H1 (cell line): ENCODE measurements at regions not wholly inside any gene's neighbourhood (a gene's known extent, or its start where the extent isn't known, plus 50 kb on each side); places are given as distances from the start of the nearest gene placed in this dataset.

Source experiments
- CTCF ChIA-PET: fragments of 300-600 bp; sonication (Branson Sonifier 250); formaldehyde crosslinking; loops from one replicate; lab custom pipeline; 2021; ENCODE audit not compliant: partially characterized antibody; lab: Charles Lee
- POLR2A ChIA-PET: fragments of 300-600 bp; sonication (Branson Sonifier 250); formaldehyde crosslinking; loops from one replicate; lab custom pipeline; 2021; ENCODE audit warnings: inconsistent platforms; ENCODE audit not compliant: partially characterized antibody; lab: Charles Lee
- DNase-seq, 2 experiments: peaks; one replicate each; pipeline versions ENCODE4 v3.0.0 to v3.0.0-alpha.2; 2010 to 2022; ENCODE audit warnings: low spot score in 2 of 2, low read depth in 1 of 2, mixed read lengths in 1 of 2
- FAIRE-seq: peaks from 2 replicates; lab custom pipeline; 2011; peaks lifted over from hg19 to GRCh38; lab: Jason Lieb, UNC
- H2AFZ ChIP-seq: 2 replicates; pipeline ENCODE4 v1.8.1; 2012; ENCODE audit warnings: low read length, inconsistent platforms
- H2AK5ac ChIP-seq: 2 replicates; pipeline ENCODE4 v1.6.1; 2013; ENCODE audit warnings: low read depth, low read length
- H2BK120ac ChIP-seq: replicated peaks from 2 replicates; pipeline ENCODE3; 2013; ENCODE audit warnings: low read depth, low read length, inconsistent platforms
- H2BK12ac ChIP-seq: 2 replicates; pipeline ENCODE4 v1.6.1; 2013; ENCODE audit warnings: low read depth, low read length
- H2BK15ac ChIP-seq: 2 replicates; pipeline ENCODE4 v1.6.1; 2013; ENCODE audit warnings: low read length
- H2BK20ac ChIP-seq: 2 replicates; pipeline ENCODE4 v1.6.1; 2013; ENCODE audit warnings: low read length
- H2BK5ac ChIP-seq: 2 replicates; pipeline ENCODE4 v1.6.1; 2013; ENCODE audit warnings: low read depth, low read length
- H3K14ac ChIP-seq: 2 replicates; pipeline ENCODE4 v1.6.1; 2013; ENCODE audit warnings: inconsistent platforms; ENCODE audit not compliant: insufficient read length
- H3K18ac ChIP-seq: 2 replicates; pipeline ENCODE4 v1.6.1; 2013; ENCODE audit warnings: low read length; ENCODE audit errors: extremely low read depth
- H3K23ac ChIP-seq: 2 replicates; pipeline ENCODE4 v1.6.1; 2013; ENCODE audit warnings: inconsistent platforms; ENCODE audit not compliant: insufficient read length
- H3K23me2 ChIP-seq: 2 replicates; pipeline ENCODE4 v1.6.1; 2013; ENCODE audit warnings: low read depth, low read length
- H3K27ac ChIP-seq: 2 replicates; pipeline ENCODE4 v1.6.1; 2011; ENCODE audit warnings: low read depth, low read length, inconsistent platforms
- H3K27me3 ChIP-seq, 4 experiments: replicated peaks in 1 of 4; 1 replicate in 1 of 4; 2 replicates in 3 of 4; pipeline versions ENCODE4 v1.6.1 to v1.8.1; 2011 to 2013; ENCODE audit warnings: low read length in 3 of 4, mild to moderate bottlenecking in 3 of 4, inconsistent platforms in 2 of 4, mixed read lengths in 2 of 4, moderate library complexity in 1 of 4; ENCODE audit not compliant: control insufficient read depth in 3 of 4, insufficient read depth in 3 of 4; ENCODE audit errors: extremely low read depth in 1 of 4
- H3K36me3 ChIP-seq, 4 experiments: 2 replicates each; pipeline versions ENCODE4 v1.6.1 to v1.8.1; 2011 to 2013; ENCODE audit warnings: mild to moderate bottlenecking in 4 of 4, low read length in 3 of 4, moderate library complexity in 2 of 4, control low read depth in 1 of 4, inconsistent platforms in 1 of 4; ENCODE audit not compliant: insufficient read depth in 4 of 4, control insufficient read depth in 2 of 4
- H3K4ac ChIP-seq: replicated peaks from 2 replicates; pipeline ENCODE3; 2013; ENCODE audit warnings: low read length, low read depth, mixed read lengths, inconsistent platforms; ENCODE audit not compliant: insufficient read length
- H3K4me1 ChIP-seq, 4 experiments: replicated peaks in 1 of 4; 1 replicate in 1 of 4; 2 replicates in 3 of 4; pipeline versions ENCODE4 v1.6.1 to v1.8.1; 2011 to 2013; ENCODE audit warnings: low read length in 3 of 4, inconsistent platforms in 2 of 4, mixed read lengths in 1 of 4; ENCODE audit not compliant: insufficient read depth in 4 of 4, control insufficient read depth in 3 of 4
- H3K4me2 ChIP-seq, 2 experiments: 2 replicates each; pipeline versions ENCODE4 v1.6.1 to v1.8.1; 2011 to 2013; ENCODE audit warnings: low read depth in 2 of 2, low read length in 2 of 2, control low read depth in 1 of 2, inconsistent platforms in 1 of 2, mild to moderate bottlenecking in 1 of 2; ENCODE audit not compliant: insufficient read depth in 1 of 2
- H3K4me3 ChIP-seq, 4 experiments: fragments of 200-600, 300-600 bp in 1 of 4; sonication (generic), shearing (Covaris generic), sonication (Bioruptor Twin) in 1 of 4; 2 replicates each; pipeline versions ENCODE4 v1.5.1 to v1.8.1; 2011 to 2016; ENCODE audit warnings: low read length in 4 of 4, low read depth in 3 of 4, control low read depth in 2 of 4, inconsistent platforms in 2 of 4, mild to moderate bottlenecking in 2 of 4, mixed read lengths in 1 of 4, moderate library complexity in 1 of 4; ENCODE audit not compliant: insufficient read depth in 2 of 4; ENCODE audit errors: extremely low read depth in 1 of 4
- H3K56ac ChIP-seq: replicated peaks from 2 replicates; pipeline ENCODE3; 2013; ENCODE audit warnings: low read depth, mild to moderate bottlenecking, mixed read lengths, low read length, inconsistent platforms; ENCODE audit not compliant: insufficient read length
- H3K79me1 ChIP-seq: 2 replicates; pipeline ENCODE4 v1.6.1; 2013; ENCODE audit warnings: low read depth, low read length, control low read depth
- H3K79me2 ChIP-seq, 2 experiments: 2 replicates each; pipeline versions ENCODE4 v1.6.1 to v1.8.1; 2012 to 2013; ENCODE audit warnings: low read length in 2 of 2, mild to moderate bottlenecking in 2 of 2, inconsistent platforms in 1 of 2; ENCODE audit not compliant: insufficient read depth in 2 of 2, control insufficient read depth in 1 of 2
- H3K9ac ChIP-seq, 4 experiments: replicated peaks in 1 of 4; 1 replicate in 1 of 4; 2 replicates in 3 of 4; pipeline versions ENCODE4 v1.6.1 to v1.8.1; 2011 to 2013; ENCODE audit warnings: low read depth in 3 of 4, low read length in 3 of 4, control low read depth in 2 of 4, mild to moderate bottlenecking in 2 of 4, moderate library complexity in 2 of 4, inconsistent platforms in 1 of 4; ENCODE audit errors: extremely low read depth in 1 of 4
- H3K9me3 ChIP-seq, 2 experiments: 2 replicates each; pipeline versions ENCODE4 v1.6.1 to v1.8.1; 2012 to 2013; ENCODE audit warnings: mild to moderate bottlenecking in 2 of 2, moderate library complexity in 2 of 2, control low read depth in 1 of 2, inconsistent platforms in 1 of 2, low read depth in 1 of 2, low read length in 1 of 2, mixed read lengths in 1 of 2; ENCODE audit not compliant: insufficient read depth in 2 of 2
- H4K20me1 ChIP-seq, 2 experiments: replicated peaks in 1 of 2; 2 replicates each; pipeline versions ENCODE3 to v1.8.1; 2011 to 2013; ENCODE audit warnings: inconsistent platforms in 2 of 2, low read length in 2 of 2, mild to moderate bottlenecking in 1 of 2; ENCODE audit not compliant: insufficient read depth in 2 of 2, control insufficient read depth in 1 of 2
- H4K5ac ChIP-seq: 2 replicates; pipeline ENCODE4 v1.6.1; 2013; ENCODE audit warnings: low read length, low read depth, mixed read lengths, inconsistent platforms; ENCODE audit not compliant: insufficient read length
- H4K8ac ChIP-seq: 2 replicates; pipeline ENCODE4 v1.8.0; 2013; ENCODE audit warnings: mild to moderate bottlenecking, moderate library complexity, low read length, inconsistent platforms; ENCODE audit not compliant: insufficient read depth; ENCODE audit errors: extremely low read depth
- H4K91ac ChIP-seq: replicated peaks from 2 replicates; pipeline ENCODE3; 2013; ENCODE audit warnings: low read length, mixed read lengths, inconsistent platforms; ENCODE audit not compliant: insufficient read length
- BRCA1 ChIP-seq: IDR thresholded peaks from 2 replicates; pipeline ENCODE4 v1.6.1; 2012; ENCODE audit warnings: low read depth, low read length, improper control_type of control experiment
- CBX5 ChIP-seq: fragments of 300-800, 300-1000 bp; sonication (generic); IDR thresholded peaks from 2 replicates; pipeline ENCODE4 v1.7.1; 2016; ENCODE audit warnings: antibody characterized with exemption, low read length, low read depth
- CBX8 ChIP-seq: fragments of 300-800, 300-1000 bp; sonication (generic); IDR thresholded peaks from 2 replicates; pipeline ENCODE4 v1.7.1; 2016; ENCODE audit warnings: low read depth, low read length, borderline replicate concordance
- CEBPB ChIP-seq: IDR thresholded peaks from 2 replicates; pipeline ENCODE4 v1.6.1; 2012; ENCODE audit warnings: low read depth, low read length
- FOSL1 ChIP-seq: IDR thresholded peaks from 2 replicates; pipeline ENCODE4 v1.6.1; 2011; ENCODE audit warnings: mild to moderate bottlenecking, low read depth, low read length, moderate library complexity; ENCODE audit not compliant: insufficient read depth
- HDAC6 ChIP-seq: IDR thresholded peaks from one replicate; pipeline ENCODE4 v1.7.1; 2012; ENCODE audit warnings: low read depth, mild to moderate bottlenecking, inconsistent platforms, low read length, moderate library complexity
- JUN ChIP-seq: IDR thresholded peaks from 2 replicates; pipeline ENCODE4 v1.6.1; 2011; ENCODE audit warnings: low read depth, mild to moderate bottlenecking, improper control_type of control experiment, low read length
- NRF1 ChIP-seq: IDR thresholded peaks from 2 replicates; pipeline ENCODE4 v1.6.1; 2011; ENCODE audit warnings: mild to moderate bottlenecking, low read depth, low read length, improper control_type of control experiment
- RBBP5 ChIP-seq: IDR thresholded peaks from 2 replicates; pipeline ENCODE4 v1.7.1; 2012; ENCODE audit warnings: low read depth, mild to moderate bottlenecking, inconsistent platforms, low read length, moderate library complexity, borderline replicate concordance
- RFX5 ChIP-seq: IDR thresholded peaks from 2 replicates; pipeline ENCODE4 v1.6.1; 2011; ENCODE audit warnings: low read depth, low read length, improper control_type of control experiment, borderline replicate concordance
- WGBS, 2 experiments: shearing (Covaris generic) in 1 of 2; methylation state at CpG; one replicate each; pipeline versions ENCODE4 v1.1.6 to v1.1.7; 2013 to 2015; ENCODE audit warnings: low lambda C conversion rate in 2 of 2, mixed read lengths in 2 of 2, inconsistent platforms in 1 of 2, low coverage in 1 of 2, missing lambda C conversion rate in 1 of 2; ENCODE audit not compliant: insufficient replicate concordance in 2 of 2, insufficient coverage in 1 of 2, insufficient read length in 1 of 2; ENCODE audit errors: extremely low coverage in 1 of 2, missing lambda C conversion rate in 1 of 2; 5-methylcytosine and 5-hydroxymethylcytosine counted together
- TF ChIP-seq, protein P1 (sequence below): IDR thresholded peaks from 2 replicates; pipeline ENCODE4 v1.6.1; 2012; ENCODE audit warnings: inconsistent platforms

DNA sequence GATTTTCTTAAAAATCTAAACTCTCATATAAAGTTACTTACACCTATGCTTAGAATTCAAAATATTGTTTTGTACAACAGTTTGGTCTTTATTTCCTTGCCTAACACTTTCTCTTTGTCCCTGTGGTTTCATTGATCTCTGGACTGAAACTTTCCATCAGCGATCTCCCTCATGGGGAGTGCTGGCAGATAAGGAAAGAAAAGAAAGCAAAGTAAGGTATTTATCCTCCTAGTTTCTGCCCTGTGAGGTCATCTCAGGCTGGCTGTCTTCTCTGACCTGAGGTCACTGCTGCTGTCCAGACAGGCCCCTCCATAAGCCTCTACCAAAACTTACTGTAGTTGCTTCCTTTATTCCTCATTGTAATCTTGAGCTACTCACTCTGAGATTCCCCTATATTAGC lies 57.9 kb upstream of the EPHA6 start:
- WGBS, 2 experiments: 94% methylated on average over 1 of the region's 1 CpG; no CpG with 5 or more reads in 1 of the 2 experiments
- H3K14ac ChIP-seq: no peak overlapping the region
- no peak overlapping the region for H2BK12ac ChIP-seq
- no peak overlapping the region for H4K8ac ChIP-seq
- H3K23me2 ChIP-seq: no peaks in the 10 kb centered on the region
- no peak overlapping the region for H3K23ac ChIP-seq
- no peaks in the 10 kb centered on the region for H3K9me3 ChIP-seq
- H3K27ac ChIP-seq: no peak overlapping the region
- no peak overlapping the region for H3K4ac ChIP-seq
- no peaks in the 10 kb centered on the region for H3K36me3 ChIP-seq
- H4K91ac ChIP-seq: no peak overlapping the region
- H2BK120ac ChIP-seq: no peak overlapping the region
- H3K56ac ChIP-seq: no peak overlapping the region
- H2AFZ ChIP-seq: no peak overlapping the region
- ChIA-PET CTCF (no interaction called here), POLR2A (no interaction called here)
- no peak overlapping the region for H3K4me3 ChIP-seq
- H3K18ac ChIP-seq: no peak overlapping the region
- no peak overlapping the region for H2BK20ac ChIP-seq
- no peak overlapping the region for H2BK15ac ChIP-seq
- H2AK5ac ChIP-seq: no peak overlapping the region
- no peak overlapping the region for H3K4me2 ChIP-seq
- H2BK5ac ChIP-seq: no peak overlapping the region
- no peaks in the 10 kb centered on the region; a peak in 1 of 7 replicates for H3K4me1 ChIP-seq
- H3K27me3 ChIP-seq: no peaks in the 10 kb centered on the region
- H4K20me1 ChIP-seq: no peaks in the 10 kb centered on the region
- H3K79me2 ChIP-seq: no peaks in the 10 kb centered on the region
- no peaks in the 10 kb centered on the region for H3K79me1 ChIP-seq
- H3K9ac ChIP-seq: no peak overlapping the region
- FAIRE-seq: no peak
- DNase-seq: no peak
- H4K5ac ChIP-seq: no peak overlapping the region
- TF ChIP-seq CEBPB (no peak), HDAC6 (no peak), RFX5 (no peak), CBX5 (no peak), BRCA1 (no peak), NRF1 (no peak), RBBP5 (no peak), FOSL1 (no peak), JUN (no peak), CBX8 (no peak)
- TF ChIP-seq, protein P1, sequence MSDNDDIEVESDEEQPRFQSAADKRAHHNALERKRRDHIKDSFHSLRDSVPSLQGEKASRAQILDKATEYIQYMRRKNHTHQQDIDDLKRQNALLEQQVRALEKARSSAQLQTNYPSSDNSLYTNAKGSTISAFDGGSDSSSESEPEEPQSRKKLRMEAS: no peak
